IPS DF 6.9 (cell line): ENCODE measurements at regions not wholly inside any gene's neighbourhood (a gene's known extent, or its start where the extent isn't known, plus 50 kb on each side); places are given as distances from the start of the nearest gene placed in this dataset.
"Not testable (repeated sequence)": the region's sequence is repeated elsewhere in the genome, so short reads cannot be mapped to it uniquely, and the experiment has no call there.

Experiments
- DNase-seq: peaks from one replicate; pipeline ENCODE4 v3.0.0-alpha.2; 2013; ENCODE audit warnings: low read depth, low spot score
- H3K27ac ChIP-seq: one replicate; pipeline ENCODE4 v1.5.1; 2013; ENCODE audit warnings: low read length, control low read depth
- H3K27me3 ChIP-seq: 2 replicates; pipeline ENCODE4 v1.6.1; 2013; ENCODE audit warnings: mild to moderate bottlenecking, low read length; ENCODE audit not compliant: control insufficient read depth, insufficient read depth
- H3K36me3 ChIP-seq: 2 replicates; pipeline ENCODE4 v1.6.1; 2013; ENCODE audit warnings: low read length; ENCODE audit not compliant: control insufficient read depth, insufficient read depth
- H3K4me1 ChIP-seq: 2 replicates; pipeline ENCODE4 v1.6.1; 2013; ENCODE audit warnings: low read length; ENCODE audit not compliant: control insufficient read depth, insufficient read depth
- H3K4me3 ChIP-seq: 2 replicates; pipeline ENCODE4 v1.5.1; 2013; ENCODE audit warnings: mild to moderate bottlenecking, low read length
- H3K9me3 ChIP-seq: 2 replicates; pipeline ENCODE4 v1.6.1; 2013; ENCODE audit warnings: low read length, inconsistent platforms; ENCODE audit not compliant: control insufficient read depth, insufficient read depth
- WGBS: extraction: QIAGEN DNeasy Blood & Tissue Kit; methylation state at CpG from one replicate; pipeline ENCODE4 v1.1.7; 2013; ENCODE audit warnings: mixed read lengths, missing lambda C conversion rate; ENCODE audit not compliant: insufficient read length, insufficient coverage; 5-methylcytosine and 5-hydroxymethylcytosine counted together

DNA sequence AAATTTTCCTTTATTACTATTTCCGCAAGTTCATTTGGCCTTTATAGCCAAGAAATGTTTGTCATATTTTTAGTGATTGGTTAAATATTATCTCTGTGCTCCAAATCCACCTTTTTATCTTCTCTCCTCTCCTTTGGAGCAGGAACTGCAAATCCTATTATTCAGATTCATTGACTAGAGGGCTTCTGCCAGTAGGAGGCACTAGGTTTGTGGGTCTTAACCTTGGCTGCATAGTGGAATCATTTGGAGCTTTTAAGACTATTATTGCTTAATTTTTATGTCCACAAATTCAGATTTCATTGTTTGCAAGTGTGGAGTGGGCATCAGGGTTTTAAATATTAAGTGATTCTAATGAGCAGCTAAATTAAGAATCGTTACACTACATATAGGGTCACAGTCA is 75.3 kb upstream of the SYT10 start:
- 0 out of 2 replicates have a peak, but pooled peaks cover 1% of the 10 kb centered on the region for H3K4me1 ChIP-seq
- H3K4me3 ChIP-seq = no peak overlapping the region
- no peaks in the 10 kb centered on the region for H3K27me3 ChIP-seq
- H3K36me3 ChIP-seq = no peaks in the 10 kb centered on the region
- H3K27ac ChIP-seq = no peak overlapping the region
- no CpG with 5 or more reads among the region's 2 CpGs for WGBS
- no peak for DNase-seq
- no peaks in the 10 kb centered on the region for H3K9me3 ChIP-seq

DNA sequence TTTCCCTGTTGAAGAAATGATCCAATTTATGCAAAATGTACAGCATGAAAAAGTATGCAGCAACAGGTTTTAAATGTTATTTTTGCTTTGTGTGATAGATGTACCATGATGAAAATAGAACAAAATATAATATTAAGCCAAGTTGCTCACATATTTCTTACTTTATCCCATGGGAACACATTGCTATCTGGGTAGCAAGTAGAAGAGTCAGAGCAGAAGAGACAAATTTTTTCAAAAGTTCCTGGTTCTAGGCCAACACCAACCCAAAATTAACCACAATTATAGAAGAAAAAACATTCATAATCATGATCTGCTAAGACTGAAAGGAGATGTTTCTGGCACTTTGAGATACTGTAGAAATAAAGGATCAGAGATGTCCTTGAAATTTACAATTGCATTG is 79.9 kb upstream of the SYT10 start:
- no peaks in the 10 kb centered on the region for H3K36me3 ChIP-seq
- no peak overlapping the region for H3K27ac ChIP-seq
- H3K9me3 ChIP-seq = no peaks in the 10 kb centered on the region
- H3K4me3 ChIP-seq = no peak overlapping the region
- H3K27me3 ChIP-seq = no peaks in the 10 kb centered on the region
- no peak for DNase-seq
- peaks cover 1% of the 10 kb centered on the region; the same call in 1 of the 2 replicates for H3K4me1 ChIP-seq

DNA sequence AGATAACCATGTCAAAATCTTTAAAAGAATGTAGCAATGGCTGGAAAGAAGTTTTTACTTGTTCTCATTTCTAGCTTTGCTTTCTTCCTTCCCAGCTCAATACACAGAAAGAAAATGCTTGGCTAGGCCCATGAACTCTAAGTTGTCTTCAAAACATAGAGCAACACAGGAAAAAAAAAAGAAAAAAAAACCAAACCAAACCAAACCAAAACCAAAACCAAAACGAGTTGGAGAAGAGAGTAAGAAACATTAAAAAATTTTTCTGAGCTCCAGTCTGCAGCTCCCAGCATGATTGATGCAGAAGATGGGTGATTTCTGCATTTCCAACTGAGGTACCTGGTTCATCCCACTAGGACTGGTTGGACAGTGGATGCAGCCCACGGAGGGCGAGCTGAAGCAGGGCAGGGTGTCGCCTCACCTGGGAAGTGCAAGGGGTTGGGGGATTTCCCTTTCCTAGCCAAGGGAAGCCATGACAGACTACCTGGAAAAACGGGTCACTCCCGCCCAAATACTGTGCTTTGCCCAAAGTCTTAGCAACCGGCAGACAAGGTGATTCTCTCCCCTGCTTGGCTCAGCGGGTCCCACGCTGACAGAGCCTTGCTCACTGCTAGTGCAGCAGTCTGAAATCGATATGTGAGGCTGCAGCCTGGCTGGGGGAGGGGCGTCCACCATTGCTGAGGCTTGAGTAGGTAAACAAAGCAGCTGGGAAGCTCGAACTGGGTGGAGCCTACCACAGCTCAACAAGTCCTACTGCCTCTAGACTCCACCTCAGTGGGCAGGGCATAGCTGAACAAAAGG is 81.1 kb upstream of the SYT10 start:
- H3K4me3 ChIP-seq, H3K9me3 ChIP-seq, H3K27me3 ChIP-seq, H3K4me1 ChIP-seq, H3K36me3 ChIP-seq, DNase-seq, H3K27ac ChIP-seq: not testable (repeated sequence)
- no CpG with 5 or more reads among the region's 12 CpGs for WGBS

DNA sequence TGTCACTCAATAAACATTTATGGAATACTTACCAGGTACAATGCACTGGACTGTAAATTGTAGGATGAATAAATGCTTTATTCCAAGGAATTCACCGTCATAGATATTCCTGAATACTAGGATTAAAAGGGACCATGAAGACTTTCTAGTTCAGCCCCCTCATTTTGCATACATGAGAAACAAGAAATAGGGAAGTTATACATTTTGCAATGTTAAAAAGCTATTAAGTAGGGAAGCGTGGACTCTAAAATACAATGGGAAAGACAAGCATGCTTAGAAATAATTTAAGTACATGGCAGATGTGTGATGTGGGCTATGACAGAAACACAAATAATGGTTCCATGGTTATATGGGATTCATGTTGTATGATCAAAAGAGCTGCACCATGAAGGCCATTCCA is 89.4 kb upstream of the SYT10 start:
- Histone ChIP-seq H3K4me3 (no peak overlapping the region), H3K4me1 (no peaks in the 10 kb centered on the region), H3K36me3 (no peaks in the 10 kb centered on the region), H3K9me3 (no peaks in the 10 kb centered on the region), H3K27me3 (no peaks in the 10 kb centered on the region), H3K27ac (no peak overlapping the region)
- WGBS = no CpG with 5 or more reads among the region's 2 CpGs
- no peak for DNase-seq

DNA sequence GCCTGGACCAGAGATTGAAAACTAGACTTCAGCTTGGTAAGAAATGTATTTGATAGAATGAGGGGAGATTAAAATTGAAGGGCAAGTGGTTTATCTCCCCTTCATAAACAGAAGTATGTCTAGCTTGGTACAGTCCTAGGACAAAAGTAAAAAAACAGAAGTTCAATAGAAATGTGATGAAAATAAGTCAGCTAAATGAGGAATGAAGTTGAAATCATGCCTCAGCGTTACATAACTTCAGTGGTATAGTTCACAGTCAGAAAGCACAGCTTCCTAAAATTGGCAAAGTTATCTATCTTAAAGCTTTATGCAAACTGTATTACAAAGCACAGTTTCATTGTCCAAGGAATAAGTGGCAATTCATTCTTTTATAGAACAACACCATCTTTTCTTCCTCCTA is 90.2 kb upstream of the SYT10 start:
- DNase-seq = no peak
- H3K9me3 ChIP-seq = no peaks in the 10 kb centered on the region
- no peaks in the 10 kb centered on the region for H3K4me1 ChIP-seq
- WGBS = no CpG with 5 or more reads among the region's 1 CpG
- no peaks in the 10 kb centered on the region for H3K27me3 ChIP-seq
- H3K4me3 ChIP-seq = no peak overlapping the region
- no peaks in the 10 kb centered on the region for H3K36me3 ChIP-seq
- no peak overlapping the region for H3K27ac ChIP-seq

DNA sequence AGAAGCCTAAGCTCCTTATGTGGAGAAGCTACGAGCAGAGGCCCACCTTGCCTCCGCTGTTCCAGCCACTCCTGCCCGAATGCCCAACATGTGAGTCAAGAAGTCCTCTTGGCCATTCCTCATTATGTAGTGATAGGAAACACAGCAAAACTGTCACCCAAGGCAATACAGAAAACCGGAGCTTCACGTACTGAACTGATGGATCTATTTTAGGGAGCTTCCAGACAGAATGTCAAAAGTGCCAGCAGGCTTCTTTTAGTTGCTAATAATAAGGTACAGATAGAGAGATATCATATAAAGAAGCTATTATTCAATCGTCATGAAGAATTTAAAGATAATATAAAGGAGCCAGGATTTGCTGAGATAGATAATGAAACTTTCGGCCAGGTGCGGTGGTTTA is 91.6 kb upstream of the SYT10 start:
- no peak overlapping the region for H3K4me3 ChIP-seq
- no peaks in the 10 kb centered on the region for H3K36me3 ChIP-seq
- H3K27me3 ChIP-seq = no peaks in the 10 kb centered on the region
- H3K27ac ChIP-seq = no peak overlapping the region
- DNase-seq = no peak
- no CpG with 5 or more reads among the region's 8 CpGs for WGBS
- no peaks in the 10 kb centered on the region for H3K4me1 ChIP-seq
- no peaks in the 10 kb centered on the region for H3K9me3 ChIP-seq

DNA sequence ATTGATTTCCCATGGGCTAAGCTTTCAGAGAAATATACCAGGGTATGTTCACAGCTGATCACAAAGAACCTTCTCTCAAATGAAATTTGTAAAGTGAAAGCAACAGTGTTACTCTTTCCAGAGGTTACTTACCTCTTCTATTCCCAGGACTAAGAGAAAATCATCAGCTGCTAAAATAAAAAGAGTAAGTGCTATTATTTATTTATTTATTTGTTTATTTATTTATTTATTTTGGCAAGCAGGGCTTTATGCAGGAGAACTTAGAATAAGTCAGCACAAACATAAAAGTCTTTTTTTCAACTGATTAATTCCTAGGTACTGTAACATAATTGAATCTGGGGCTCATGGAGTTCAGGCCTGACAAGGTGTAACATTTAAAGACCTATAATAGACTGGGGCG is 93.9 kb upstream of the SYT10 start:
- Histone ChIP-seq H3K4me3 (no peak overlapping the region), H3K27me3 (no peaks in the 10 kb centered on the region), H3K9me3 (no peaks in the 10 kb centered on the region), H3K36me3 (no peaks in the 10 kb centered on the region), H3K27ac (no peak overlapping the region), H3K4me1 (no peaks in the 10 kb centered on the region)
- no CpG with 5 or more reads among the region's 1 CpG for WGBS
- DNase-seq = no peak

DNA sequence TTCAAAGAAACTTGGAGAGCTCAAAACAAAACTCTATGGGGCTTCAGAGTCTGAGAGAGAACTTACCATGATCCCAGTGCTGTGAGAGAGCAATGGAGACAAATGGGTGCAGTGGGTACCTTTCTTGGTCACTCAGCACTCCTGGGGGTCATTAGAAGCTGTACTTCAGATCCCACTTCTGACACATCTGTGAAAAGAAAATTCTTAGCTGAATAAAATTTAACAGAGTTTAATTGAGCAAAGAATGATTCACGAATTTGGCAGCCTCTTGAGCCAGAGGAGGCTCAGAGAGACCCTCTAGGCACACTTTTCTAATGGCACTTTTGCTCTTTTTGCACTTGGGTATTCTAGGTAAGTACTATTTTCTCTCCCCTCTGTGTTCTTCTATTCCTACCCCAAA is 96.8 kb upstream of the SYT10 start:
- Histone ChIP-seq H3K27ac (no peak overlapping the region), H3K4me3 (no peak overlapping the region), H3K9me3 (no peaks in the 10 kb centered on the region), H3K36me3 (no peaks in the 10 kb centered on the region), H3K27me3 (no peaks in the 10 kb centered on the region), H3K4me1 (no peaks in the 10 kb centered on the region)
- WGBS = no CpG with 5 or more reads among the region's 1 CpG
- no peak for DNase-seq

DNA sequence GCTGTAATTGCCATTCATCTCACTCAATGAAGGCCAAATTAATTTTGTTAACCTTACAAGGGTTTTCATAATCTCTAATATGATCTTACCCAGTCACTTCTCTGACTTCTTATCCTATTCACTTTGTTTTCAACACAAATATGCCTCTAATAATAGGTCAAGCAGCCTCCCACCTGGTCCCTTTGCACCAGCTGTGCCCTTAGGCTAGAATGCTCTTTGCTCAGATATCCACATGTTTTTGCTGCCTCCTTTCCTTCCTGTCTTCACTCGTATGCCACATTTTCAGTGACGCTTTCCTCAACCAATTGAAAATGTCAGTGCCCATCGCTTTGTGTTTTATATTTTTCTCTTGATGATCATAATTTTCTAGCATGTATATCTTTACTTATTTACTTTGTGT is 106.4 kb upstream of the SYT10 start:
- no peak overlapping the region for H3K27ac ChIP-seq
- H3K4me1 ChIP-seq = no peaks in the 10 kb centered on the region
- WGBS = no CpG with 5 or more reads among the region's 3 CpGs

DNA sequence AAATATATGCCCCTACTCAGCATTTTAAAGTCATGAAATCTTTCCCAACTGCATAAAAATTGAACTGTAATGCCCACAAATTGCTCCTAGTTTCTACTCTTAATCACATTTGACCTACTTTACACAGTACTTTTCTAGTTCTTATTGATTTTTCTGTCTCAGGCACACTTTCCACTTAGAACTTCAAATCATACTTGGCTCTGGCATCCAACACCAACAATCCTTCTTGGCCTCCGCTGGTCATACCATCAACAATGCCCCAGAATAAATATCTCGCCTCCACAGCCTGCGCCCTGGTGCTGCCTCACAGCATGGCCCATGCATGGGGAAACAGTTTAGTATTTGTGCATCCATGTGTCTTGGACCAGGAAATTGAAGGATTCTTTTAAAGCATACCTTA is 107.5 kb upstream of the SYT10 start:
- no peaks in the 10 kb centered on the region for H3K27me3 ChIP-seq
- no peaks in the 10 kb centered on the region for H3K4me1 ChIP-seq
- no peaks in the 10 kb centered on the region; the same call in 1 of the 2 replicates for H3K9me3 ChIP-seq
- H3K4me3 ChIP-seq = no peak overlapping the region
- no CpG with 5 or more reads among the region's 3 CpGs for WGBS
- no peak for DNase-seq
- no peak overlapping the region for H3K27ac ChIP-seq
- no peaks in the 10 kb centered on the region for H3K36me3 ChIP-seq

More for the DNA sequence above, 106.4 kb upstream of the SYT10 start:
- Histone ChIP-seq H3K9me3 (no peaks in the 10 kb centered on the region), H3K27me3 (no peaks in the 10 kb centered on the region), H3K4me3 (no peak overlapping the region), H3K36me3 (no peaks in the 10 kb centered on the region)
- DNase-seq = no peak

DNA sequence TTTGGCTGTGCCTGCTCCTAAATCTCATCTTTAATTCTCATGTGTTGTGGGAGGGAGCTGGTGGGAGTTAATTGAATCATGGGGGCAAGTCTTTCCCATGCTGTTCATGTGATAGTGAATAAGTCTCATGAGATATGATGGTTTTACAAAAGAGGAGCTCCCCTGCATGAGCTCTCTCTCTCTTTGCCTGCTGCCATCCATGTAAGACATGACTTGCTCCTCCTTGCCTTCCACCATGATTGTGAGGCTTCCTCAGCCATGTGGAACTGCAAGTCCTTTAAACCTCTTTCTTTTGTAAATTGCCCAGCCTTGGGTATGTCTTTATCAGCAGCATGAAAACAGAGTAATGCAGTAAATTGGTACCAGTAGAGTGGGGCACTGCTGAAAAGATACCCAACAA is 110.6 kb upstream of the SYT10 start:
- H3K4me3 ChIP-seq, H3K4me1 ChIP-seq, H3K27ac ChIP-seq, DNase-seq, H3K36me3 ChIP-seq, H3K27me3 ChIP-seq, H3K9me3 ChIP-seq: not testable (repeated sequence)
